NCI-H526 treated with DMSO at 0.1 percent for 48 hours (cell line): ENCODE measurements at regions not wholly inside any gene's neighbourhood (a gene's known extent, or its start where the extent isn't known, plus 50 kb on each side); places are given as distances from the start of the nearest gene placed in this dataset.

ENCODE experiments used
- DNase-seq: peaks from one replicate; lab custom pipeline; 2025; lab: John Stamatoyannopoulos, UW

DNA sequence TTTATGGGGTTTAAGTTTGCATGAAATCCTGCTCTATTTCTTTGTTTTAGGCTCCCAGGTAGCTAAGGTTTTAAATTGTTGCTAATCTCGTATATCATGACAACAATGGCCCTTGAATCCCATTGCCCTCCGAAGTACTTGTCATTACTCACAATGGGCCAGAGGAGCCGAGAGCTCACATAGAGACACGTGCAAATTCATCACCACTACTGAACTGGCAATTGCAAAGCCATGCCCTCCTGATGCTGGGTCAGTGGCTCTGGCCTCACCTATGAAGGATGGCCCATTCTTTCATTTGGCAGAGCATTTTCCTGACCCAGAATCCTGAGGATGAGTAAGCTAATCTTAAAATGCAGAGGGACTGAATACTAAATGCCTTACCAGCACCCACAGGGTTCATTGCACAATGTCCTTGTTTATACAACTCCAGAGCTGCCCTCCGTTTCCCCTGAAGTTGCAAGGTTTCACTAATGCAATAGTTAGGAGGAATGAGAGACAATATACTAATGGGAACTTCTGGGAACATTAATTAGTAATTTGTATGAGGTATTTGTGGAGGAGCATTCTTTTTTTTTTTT, 71.6 kb upstream of the GAREM1 start:
- DNase-seq = no peak

- no peak for DNase-seq
Measured at GRCh38 chr18:32530947-32531651, 60.4 kb upstream of the GAREM1 start.

GRCh38 chr18:32529722-32530420, 59.2 kb upstream of the GAREM1 start:
- DNase-seq = no peak

DNA sequence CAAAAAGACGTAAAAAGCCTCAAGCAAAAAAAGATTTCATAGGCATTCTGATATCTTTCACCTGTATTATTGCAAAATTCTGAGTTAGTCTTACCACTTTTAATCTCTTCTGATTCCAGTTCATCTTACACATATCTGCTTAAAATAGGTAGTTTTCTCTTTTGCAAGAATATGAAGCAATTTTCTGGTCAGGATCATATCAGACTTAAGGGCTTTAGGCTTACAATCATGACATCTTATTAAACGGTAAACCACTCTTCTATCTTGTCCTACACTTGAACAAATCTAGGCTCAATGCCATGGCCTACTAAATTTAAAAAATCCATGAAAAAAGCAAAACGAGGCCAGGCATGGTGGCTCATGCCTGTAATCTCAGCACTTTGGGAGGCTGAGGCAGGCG, 50.1 kb upstream of the GAREM1 start:
- DNase-seq = no peak
